ENCODE measurements at regions not wholly inside any gene's neighbourhood (a gene's known extent, or its start where the extent isn't known, plus 50 kb on each side); places are given as distances from the start of the nearest gene placed in this dataset.

DNA sequence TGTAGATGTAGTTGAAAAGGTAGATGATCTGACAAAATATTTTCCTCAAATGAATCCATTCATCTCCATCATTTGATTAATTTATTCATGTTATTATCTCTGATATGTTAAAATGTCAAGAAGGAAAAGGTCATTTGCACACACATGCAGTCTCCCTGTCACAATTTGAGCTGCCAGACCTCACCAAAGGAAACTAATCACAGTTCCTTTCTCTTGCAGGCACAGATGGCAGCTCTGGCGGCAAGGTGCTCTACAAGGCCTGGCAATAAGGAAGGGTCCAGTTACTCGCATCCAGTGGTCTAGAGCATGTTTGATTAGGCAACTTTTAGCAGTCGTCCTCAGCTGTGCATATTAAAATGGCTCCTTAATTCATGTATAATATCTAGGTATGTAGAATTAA, 120.1 kb downstream of the FEM1C start:
- no peak for TF ChIP-seq POLR2AphosphoS5 (IDR thresholded peaks at IDR 0.05; ENCODE audit: low read depth, low read length)
- no peak for TF ChIP-seq SPI1 (IDR thresholded peaks at IDR 0.05; ENCODE audit: low read depth, low read length)
- no peak for TF ChIP-seq TAF1 (IDR thresholded peaks at IDR 0.05; ENCODE audit: low read depth, low read length)
- TF ChIP-seq POLR2A (IDR thresholded peaks at IDR 0.05; ENCODE audit: low read depth, low read length), result no peak
- TF ChIP-seq PAX5 (IDR thresholded peaks at IDR 0.05; ENCODE audit: insufficient read depth, low read length, severe bottlenecking), result no peak
- TF ChIP-seq POU2F2 (IDR thresholded peaks at IDR 0.05; ENCODE audit: low read depth, low read length), result no peak
